Gastroesophageal sphincter (tissue), 4 donors: ENCODE measurements at regions not wholly inside any gene's neighbourhood (a gene's known extent, or its start where the extent isn't known, plus 50 kb on each side); places are given as distances from the start of the nearest gene placed in this dataset.

Experiments used
- ATAC-seq: fragments of 150-250 bp; one replicate; pipeline ENCODE4 v1.9.1; 2016; ENCODE audit warnings: mild to moderate bottlenecking, moderate library complexity
- H3K27ac ChIP-seq, 4 donors: fragments of 200-600 bp; sonication (generic) in 3 of 4; 1 replicate in 3 of 4; 2 replicates in 1 of 4; pipeline ENCODE4 v1.5.1; 2016 to 2019
- H3K27me3 ChIP-seq: fragments of 200-600 bp; sonication (generic); one replicate; pipeline ENCODE4 v1.5.1; 2019
- H3K36me3 ChIP-seq, 2 donors: fragments of 200-600 bp; sonication (generic); one replicate each; pipeline ENCODE4 v1.5.1; 2019; ENCODE audit warnings: control low read depth in 1 of 2
- H3K4me1 ChIP-seq, 3 donors: fragments of 200-600 bp; sonication (generic); 1 replicate in 2 of 3; 2 replicates in 1 of 3; pipeline ENCODE4 v1.5.1; 2016 to 2019; ENCODE audit warnings: control low read depth in 2 of 3
- H3K4me3 ChIP-seq, 2 donors: fragments of 200-600 bp; sonication (generic); one replicate each; pipeline ENCODE4 v1.5.1; 2019; ENCODE audit warnings: mild to moderate bottlenecking in 1 of 2, moderate library complexity in 1 of 2
- H3K9me3 ChIP-seq, 3 donors: fragments of 200-600 bp; sonication (generic); one replicate each; pipeline ENCODE4 v1.5.1; 2017 to 2019; ENCODE audit warnings: control low read depth in 2 of 3
- EP300 ChIP-seq: sonication (generic); formaldehyde crosslinking; IDR thresholded peaks from one replicate; pipeline ENCODE4 v1.6.1; 2017; ENCODE audit warnings: antibody characterized with exemption, mild to moderate bottlenecking
- TF ChIP-seq, protein P1 (sequence below), 4 experiments: fragments of 200-600 bp in 2 of 4; fragments of 450-650 bp in 2 of 4; sonication (generic) in 1 of 4; IDR thresholded peaks; one replicate each; pipeline ENCODE4 v1.5.1; 2017 to 2019; ENCODE audit warnings: antibody characterized with exemption in 4 of 4, mild to moderate bottlenecking in 2 of 4, moderate library complexity in 2 of 4

DNA sequence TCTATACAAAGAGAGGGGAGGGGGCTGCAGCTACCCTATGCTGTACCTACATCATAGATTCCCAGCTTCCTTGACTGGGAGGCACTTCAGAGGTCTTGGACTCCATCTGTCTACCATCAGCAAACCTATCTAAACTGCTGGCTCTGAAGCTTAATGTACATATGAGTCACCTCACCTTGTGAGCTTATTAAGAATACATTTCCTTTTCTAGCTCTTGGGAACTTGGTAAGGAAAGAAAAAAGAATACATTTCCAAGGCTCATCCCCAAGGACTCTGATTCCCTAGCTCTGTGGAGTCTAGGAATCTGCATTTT lies 50.0 kb upstream of the PRELP start:
- ATAC-seq, result no peak
- H3K27me3 ChIP-seq, result no peaks in the 10 kb centered on the region
- no peaks in the 10 kb centered on the region for H3K36me3 ChIP-seq
- peak overlapping the region in 1 of 4 donors; percentile 1 for H3K27ac ChIP-seq
- H3K9me3 ChIP-seq, result no peaks in the 10 kb centered on the region
- no peak for TF ChIP-seq EP300
- TF ChIP-seq, protein P1, sequence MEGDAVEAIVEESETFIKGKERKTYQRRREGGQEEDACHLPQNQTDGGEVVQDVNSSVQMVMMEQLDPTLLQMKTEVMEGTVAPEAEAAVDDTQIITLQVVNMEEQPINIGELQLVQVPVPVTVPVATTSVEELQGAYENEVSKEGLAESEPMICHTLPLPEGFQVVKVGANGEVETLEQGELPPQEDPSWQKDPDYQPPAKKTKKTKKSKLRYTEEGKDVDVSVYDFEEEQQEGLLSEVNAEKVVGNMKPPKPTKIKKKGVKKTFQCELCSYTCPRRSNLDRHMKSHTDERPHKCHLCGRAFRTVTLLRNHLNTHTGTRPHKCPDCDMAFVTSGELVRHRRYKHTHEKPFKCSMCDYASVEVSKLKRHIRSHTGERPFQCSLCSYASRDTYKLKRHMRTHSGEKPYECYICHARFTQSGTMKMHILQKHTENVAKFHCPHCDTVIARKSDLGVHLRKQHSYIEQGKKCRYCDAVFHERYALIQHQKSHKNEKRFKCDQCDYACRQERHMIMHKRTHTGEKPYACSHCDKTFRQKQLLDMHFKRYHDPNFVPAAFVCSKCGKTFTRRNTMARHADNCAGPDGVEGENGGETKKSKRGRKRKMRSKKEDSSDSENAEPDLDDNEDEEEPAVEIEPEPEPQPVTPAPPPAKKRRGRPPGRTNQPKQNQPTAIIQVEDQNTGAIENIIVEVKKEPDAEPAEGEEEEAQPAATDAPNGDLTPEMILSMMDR (IDR thresholded peaks at IDR 0.05), result no peak
- H3K4me3 ChIP-seq, result no peak overlapping the region
- peaks cover 0 to 19% (median 10%) of the 10 kb centered on the region in 3 donors for H3K4me1 ChIP-seq
